PC-9 (cell line): ENCODE measurements at regions not wholly inside any gene's neighbourhood (a gene's known extent, or its start where the extent isn't known, plus 50 kb on each side); places are given as distances from the start of the nearest gene placed in this dataset.

ENCODE experiments used
- EZH2 ChIP-seq: fragments of 200-600 bp; sonication (generic); IDR thresholded peaks from 2 replicates; pipeline ENCODE4 v1.8.0; 2017; ENCODE audit warnings: antibody characterized with exemption, low read depth
- TF ChIP-seq, protein P1 (sequence below): fragments of 200-600 bp; sonication (generic); conservative IDR thresholded peaks from 2 replicates; pipeline ENCODE4 v1.6.1; 2017; ENCODE audit warnings: mixed run types, antibody characterized with exemption, mild to moderate bottlenecking, moderate library complexity

DNA sequence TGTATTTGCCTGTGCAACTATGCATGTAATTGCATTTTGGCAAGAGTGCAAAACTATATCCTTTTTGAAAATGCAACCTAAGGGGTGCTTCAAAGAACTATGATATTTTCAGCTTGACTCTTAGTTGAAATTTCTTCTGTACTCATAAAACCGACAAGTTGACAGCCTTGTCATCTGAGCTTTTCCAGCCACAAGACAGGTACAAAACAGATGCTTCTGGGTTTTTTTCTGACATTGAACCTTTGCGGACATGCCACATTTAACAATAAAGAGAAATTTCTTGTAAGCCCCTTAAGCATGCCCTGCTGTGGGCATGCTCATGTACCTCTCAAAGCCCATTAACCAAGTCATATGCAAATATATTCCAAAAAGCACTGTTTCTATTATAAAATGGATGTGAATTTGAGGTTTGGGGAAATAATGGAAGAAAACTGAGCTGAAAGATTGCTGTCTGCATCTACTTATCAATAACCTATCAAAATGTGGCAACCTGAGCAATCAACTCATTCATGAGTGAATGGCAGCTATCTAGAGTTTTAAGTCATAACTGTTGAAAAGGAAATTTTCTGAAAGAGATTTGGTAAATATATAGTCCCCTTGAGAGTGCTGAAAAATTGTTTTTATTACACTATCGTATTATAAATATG, 1117.0 kb upstream of the LRRTM3 start:
- TF ChIP-seq, protein P1, sequence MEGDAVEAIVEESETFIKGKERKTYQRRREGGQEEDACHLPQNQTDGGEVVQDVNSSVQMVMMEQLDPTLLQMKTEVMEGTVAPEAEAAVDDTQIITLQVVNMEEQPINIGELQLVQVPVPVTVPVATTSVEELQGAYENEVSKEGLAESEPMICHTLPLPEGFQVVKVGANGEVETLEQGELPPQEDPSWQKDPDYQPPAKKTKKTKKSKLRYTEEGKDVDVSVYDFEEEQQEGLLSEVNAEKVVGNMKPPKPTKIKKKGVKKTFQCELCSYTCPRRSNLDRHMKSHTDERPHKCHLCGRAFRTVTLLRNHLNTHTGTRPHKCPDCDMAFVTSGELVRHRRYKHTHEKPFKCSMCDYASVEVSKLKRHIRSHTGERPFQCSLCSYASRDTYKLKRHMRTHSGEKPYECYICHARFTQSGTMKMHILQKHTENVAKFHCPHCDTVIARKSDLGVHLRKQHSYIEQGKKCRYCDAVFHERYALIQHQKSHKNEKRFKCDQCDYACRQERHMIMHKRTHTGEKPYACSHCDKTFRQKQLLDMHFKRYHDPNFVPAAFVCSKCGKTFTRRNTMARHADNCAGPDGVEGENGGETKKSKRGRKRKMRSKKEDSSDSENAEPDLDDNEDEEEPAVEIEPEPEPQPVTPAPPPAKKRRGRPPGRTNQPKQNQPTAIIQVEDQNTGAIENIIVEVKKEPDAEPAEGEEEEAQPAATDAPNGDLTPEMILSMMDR: no peak
- TF ChIP-seq EZH2: no peak
